Endothelial cell of umbilical vein (primary cell): ENCODE measurements at regions not wholly inside any gene's neighbourhood (a gene's known extent, or its start where the extent isn't known, plus 50 kb on each side); places are given as distances from the start of the nearest gene placed in this dataset.

ENCODE experiments used
- EZH2 ChIP-seq: IDR thresholded peaks from 2 replicates; pipeline ENCODE4 v1.6.1; 2012; ENCODE audit warnings: borderline replicate concordance, low read depth, mild to moderate bottlenecking, moderate library complexity, low read length, inconsistent platforms; ENCODE audit not compliant: severe bottlenecking
- FOS ChIP-seq: IDR thresholded peaks from 2 replicates; pipeline ENCODE4 v1.6.1; 2011; ENCODE audit warnings: mild to moderate bottlenecking, low read length, moderate library complexity, borderline replicate concordance; ENCODE audit not compliant: insufficient read depth
- MYC ChIP-seq: IDR thresholded peaks from one replicate; pipeline ENCODE4 v1.6.1; 2011; ENCODE audit warnings: mild to moderate bottlenecking, low read depth, low read length
- POLR2A ChIP-seq: IDR thresholded peaks from 2 replicates; pipeline ENCODE4 v1.6.1; 2012; ENCODE audit warnings: low read depth, mild to moderate bottlenecking, control low read depth, low read length
- POLR2AphosphoS5 ChIP-seq: IDR thresholded peaks from 2 replicates; pipeline ENCODE4 v1.6.1; 2012; ENCODE audit warnings: low read depth, mild to moderate bottlenecking, control low read depth, low read length, moderate library complexity; ENCODE audit not compliant: insufficient read depth
- TF ChIP-seq, protein P1 (sequence below), 2 donors: IDR thresholded peaks; 1 replicate in 1 of 2; 2 replicates in 1 of 2; pipeline ENCODE4 v1.5.1; 2011; ENCODE audit warnings: low read length in 2 of 2, mild to moderate bottlenecking in 2 of 2, moderate library complexity in 2 of 2, control low read depth in 1 of 2, inconsistent platforms in 1 of 2, low read depth in 1 of 2; ENCODE audit not compliant: insufficient read depth in 1 of 2; ENCODE audit errors: extremely low read depth in 1 of 2
- TF ChIP-seq, protein P2 (sequence below): IDR thresholded peaks from 2 replicates; pipeline ENCODE4 v1.6.1; 2011; ENCODE audit not compliant: insufficient read depth, insufficient read length

DNA sequence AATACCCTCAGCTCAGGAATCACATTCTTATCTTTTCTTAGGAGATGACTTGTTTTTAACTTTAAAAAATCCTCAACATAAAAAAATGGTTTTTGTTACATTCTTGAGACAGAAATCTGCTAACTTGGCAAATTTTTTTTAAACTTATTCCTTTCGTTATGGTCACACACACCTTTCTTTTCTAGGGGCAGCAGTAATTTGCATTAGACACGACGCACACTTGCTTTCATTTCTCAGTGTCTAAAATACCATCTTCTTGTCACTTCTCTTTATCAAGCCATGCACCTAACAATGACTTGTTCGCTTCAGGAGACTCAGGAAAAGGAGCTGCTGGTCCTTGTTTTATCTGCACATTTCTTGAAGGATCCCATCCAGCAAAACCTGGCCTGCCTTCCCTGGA is 112.6 kb upstream of the TBL1X start:
- TF ChIP-seq, protein P1, sequence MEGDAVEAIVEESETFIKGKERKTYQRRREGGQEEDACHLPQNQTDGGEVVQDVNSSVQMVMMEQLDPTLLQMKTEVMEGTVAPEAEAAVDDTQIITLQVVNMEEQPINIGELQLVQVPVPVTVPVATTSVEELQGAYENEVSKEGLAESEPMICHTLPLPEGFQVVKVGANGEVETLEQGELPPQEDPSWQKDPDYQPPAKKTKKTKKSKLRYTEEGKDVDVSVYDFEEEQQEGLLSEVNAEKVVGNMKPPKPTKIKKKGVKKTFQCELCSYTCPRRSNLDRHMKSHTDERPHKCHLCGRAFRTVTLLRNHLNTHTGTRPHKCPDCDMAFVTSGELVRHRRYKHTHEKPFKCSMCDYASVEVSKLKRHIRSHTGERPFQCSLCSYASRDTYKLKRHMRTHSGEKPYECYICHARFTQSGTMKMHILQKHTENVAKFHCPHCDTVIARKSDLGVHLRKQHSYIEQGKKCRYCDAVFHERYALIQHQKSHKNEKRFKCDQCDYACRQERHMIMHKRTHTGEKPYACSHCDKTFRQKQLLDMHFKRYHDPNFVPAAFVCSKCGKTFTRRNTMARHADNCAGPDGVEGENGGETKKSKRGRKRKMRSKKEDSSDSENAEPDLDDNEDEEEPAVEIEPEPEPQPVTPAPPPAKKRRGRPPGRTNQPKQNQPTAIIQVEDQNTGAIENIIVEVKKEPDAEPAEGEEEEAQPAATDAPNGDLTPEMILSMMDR (IDR thresholded peaks at IDR 0.05; ENCODE audit: extremely low read depth in 1 of 2, insufficient read depth in 1 of 2, low read depth in 1 of 2, low read length in 2 of 2), result no peak
- TF ChIP-seq POLR2A (no peak), EZH2 (no peak), POLR2AphosphoS5 (no peak), FOS (no peak), MYC (no peak)
- TF ChIP-seq, protein P2, sequence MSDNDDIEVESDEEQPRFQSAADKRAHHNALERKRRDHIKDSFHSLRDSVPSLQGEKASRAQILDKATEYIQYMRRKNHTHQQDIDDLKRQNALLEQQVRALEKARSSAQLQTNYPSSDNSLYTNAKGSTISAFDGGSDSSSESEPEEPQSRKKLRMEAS, result no peak
